SK-N-SH treated with all-trans-retinoic acid at 6 μM for 48 hours (cell line): ENCODE measurements at regions not wholly inside any gene's neighbourhood (a gene's known extent, or its start where the extent isn't known, plus 50 kb on each side); places are given as distances from the start of the nearest gene placed in this dataset.

Experiments used
- ARNTL ChIP-seq: fragments of 450-650 bp; formaldehyde crosslinking; IDR thresholded peaks from 2 replicates; pipeline ENCODE4 v1.5.0; 2020; ENCODE audit warnings: low read depth, mild to moderate bottlenecking, moderate library complexity, borderline replicate concordance
- BACH2 ChIP-seq: fragments of 250-450 bp; sonication (Bioruptor Pico); IDR thresholded peaks from 2 replicates; pipeline ENCODE4 v1.9.0; 2021; ENCODE audit warnings: mild to moderate bottlenecking, borderline replicate concordance
- CSDC2 ChIP-seq: fragments of 250-450 bp; sonication (Bioruptor Pico); IDR thresholded peaks from 2 replicates; pipeline ENCODE4 v1.5.0; 2020; ENCODE audit warnings: mild to moderate bottlenecking, moderate library complexity
- ISL1 ChIP-seq: fragments of 250-450 bp; sonication (Bioruptor Pico); IDR thresholded peaks from 2 replicates; pipeline ENCODE4 v2.1.2; 2022; ENCODE audit warnings: mild to moderate bottlenecking, moderate library complexity
- OSR1 ChIP-seq: fragments of 250-450 bp; sonication (Bioruptor Pico); IDR thresholded peaks from 2 replicates; pipeline ENCODE4 v1.8.0; 2022; ENCODE audit warnings: moderate library complexity, mild to moderate bottlenecking, inconsistent platforms
- TCF4 ChIP-seq: fragments of 250-450 bp; sonication (Bioruptor Pico); IDR thresholded peaks from 2 replicates; pipeline ENCODE4 v1.8.0; 2021; ENCODE audit warnings: mild to moderate bottlenecking, moderate library complexity, borderline replicate concordance
- ZFP3 ChIP-seq: fragments of 250-450 bp; sonication (Bioruptor Pico); IDR thresholded peaks from 2 replicates; pipeline ENCODE4 v1.5.0; 2020; ENCODE audit warnings: mild to moderate bottlenecking, moderate library complexity
- ZNF565 ChIP-seq: fragments of 450-650 bp; formaldehyde crosslinking; conservative IDR thresholded peaks from 2 replicates; pipeline ENCODE4 v1.5.0; 2020; ENCODE audit warnings: low read depth, mild to moderate bottlenecking, moderate library complexity
- ZNF8 ChIP-seq: fragments of 450-650 bp; formaldehyde crosslinking; IDR thresholded peaks from 2 replicates; pipeline ENCODE4 v1.5.0; 2020; ENCODE audit warnings: mild to moderate bottlenecking, moderate library complexity
- TF ChIP-seq, protein P1 (sequence below): fragments of 250-450 bp; sonication (Bioruptor Pico); IDR thresholded peaks from 2 replicates; pipeline ENCODE4 v1.8.0; 2020; ENCODE audit warnings: mild to moderate bottlenecking, moderate library complexity, borderline replicate concordance
- TF ChIP-seq, protein P2 (sequence below): fragments of 250-450 bp; sonication (Bioruptor Pico); IDR thresholded peaks from 2 replicates; pipeline ENCODE4 v1.5.1; 2021; ENCODE audit warnings: mild to moderate bottlenecking, moderate library complexity
- TF ChIP-seq, protein P3 (sequence below): fragments of 250-450 bp; sonication (Bioruptor Pico); IDR thresholded peaks from 2 replicates; pipeline ENCODE4 v1.5.1; 2020; ENCODE audit warnings: low read depth, mild to moderate bottlenecking, moderate library complexity
- TF ChIP-seq, protein P4 (sequence below): fragments of 250-450 bp; sonication (Bioruptor Pico); IDR thresholded peaks from 2 replicates; pipeline ENCODE4 v1.8.0; 2021; ENCODE audit warnings: low read depth, mild to moderate bottlenecking, moderate library complexity, borderline replicate concordance

DNA sequence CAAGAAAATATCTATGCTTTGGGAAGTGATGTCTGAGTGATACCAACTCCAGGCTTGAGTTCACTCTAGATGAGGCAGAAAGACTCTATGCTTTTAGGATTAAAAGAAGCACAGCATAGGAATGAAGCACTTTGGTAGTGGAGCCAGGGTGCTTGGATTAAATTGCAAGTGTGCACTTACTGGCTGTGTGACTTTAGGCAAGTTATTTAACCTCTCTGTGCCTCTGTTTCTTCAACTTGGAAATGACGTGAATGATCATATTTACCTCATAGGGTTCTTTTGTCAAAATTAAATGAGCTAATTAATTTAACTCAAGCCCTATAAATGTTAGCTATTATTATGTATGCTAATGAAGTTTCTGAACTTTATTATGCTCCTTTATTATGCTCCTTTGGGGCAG is 446.1 kb downstream of the TTLL7 start:
- TF ChIP-seq ZFP3 (CRISPR knock-in tag) (no peak), ZNF565 (no peak), OSR1 (CRISPR knock-in tag) (no peak), TCF4 (no peak), ISL1 (CRISPR knock-in tag) (no peak), CSDC2 (CRISPR knock-in tag) (no peak), ZNF8 (no peak), ARNTL (CRISPR knock-in tag) (no peak), BACH2 (no peak)
- TF ChIP-seq, protein P1, sequence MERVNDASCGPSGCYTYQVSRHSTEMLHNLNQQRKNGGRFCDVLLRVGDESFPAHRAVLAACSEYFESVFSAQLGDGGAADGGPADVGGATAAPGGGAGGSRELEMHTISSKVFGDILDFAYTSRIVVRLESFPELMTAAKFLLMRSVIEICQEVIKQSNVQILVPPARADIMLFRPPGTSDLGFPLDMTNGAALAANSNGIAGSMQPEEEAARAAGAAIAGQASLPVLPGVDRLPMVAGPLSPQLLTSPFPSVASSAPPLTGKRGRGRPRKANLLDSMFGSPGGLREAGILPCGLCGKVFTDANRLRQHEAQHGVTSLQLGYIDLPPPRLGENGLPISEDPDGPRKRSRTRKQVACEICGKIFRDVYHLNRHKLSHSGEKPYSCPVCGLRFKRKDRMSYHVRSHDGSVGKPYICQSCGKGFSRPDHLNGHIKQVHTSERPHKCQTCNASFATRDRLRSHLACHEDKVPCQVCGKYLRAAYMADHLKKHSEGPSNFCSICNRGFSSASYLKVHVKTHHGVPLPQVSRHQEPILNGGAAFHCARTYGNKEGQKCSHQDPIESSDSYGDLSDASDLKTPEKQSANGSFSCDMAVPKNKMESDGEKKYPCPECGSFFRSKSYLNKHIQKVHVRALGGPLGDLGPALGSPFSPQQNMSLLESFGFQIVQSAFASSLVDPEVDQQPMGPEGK (CRISPR knock-in tag): no peak
- TF ChIP-seq, protein P2, sequence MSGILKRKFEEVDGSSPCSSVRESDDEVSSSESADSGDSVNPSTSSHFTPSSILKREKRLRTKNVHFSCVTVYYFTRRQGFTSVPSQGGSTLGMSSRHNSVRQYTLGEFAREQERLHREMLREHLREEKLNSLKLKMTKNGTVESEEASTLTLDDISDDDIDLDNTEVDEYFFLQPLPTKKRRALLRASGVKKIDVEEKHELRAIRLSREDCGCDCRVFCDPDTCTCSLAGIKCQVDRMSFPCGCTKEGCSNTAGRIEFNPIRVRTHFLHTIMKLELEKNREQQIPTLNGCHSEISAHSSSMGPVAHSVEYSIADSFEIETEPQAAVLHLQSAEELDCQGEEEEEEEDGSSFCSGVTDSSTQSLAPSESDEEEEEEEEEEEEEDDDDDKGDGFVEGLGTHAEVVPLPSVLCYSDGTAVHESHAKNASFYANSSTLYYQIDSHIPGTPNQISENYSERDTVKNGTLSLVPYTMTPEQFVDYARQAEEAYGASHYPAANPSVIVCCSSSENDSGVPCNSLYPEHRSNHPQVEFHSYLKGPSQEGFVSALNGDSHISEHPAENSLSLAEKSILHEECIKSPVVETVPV (CRISPR knock-in tag): no peak
- TF ChIP-seq, protein P3, sequence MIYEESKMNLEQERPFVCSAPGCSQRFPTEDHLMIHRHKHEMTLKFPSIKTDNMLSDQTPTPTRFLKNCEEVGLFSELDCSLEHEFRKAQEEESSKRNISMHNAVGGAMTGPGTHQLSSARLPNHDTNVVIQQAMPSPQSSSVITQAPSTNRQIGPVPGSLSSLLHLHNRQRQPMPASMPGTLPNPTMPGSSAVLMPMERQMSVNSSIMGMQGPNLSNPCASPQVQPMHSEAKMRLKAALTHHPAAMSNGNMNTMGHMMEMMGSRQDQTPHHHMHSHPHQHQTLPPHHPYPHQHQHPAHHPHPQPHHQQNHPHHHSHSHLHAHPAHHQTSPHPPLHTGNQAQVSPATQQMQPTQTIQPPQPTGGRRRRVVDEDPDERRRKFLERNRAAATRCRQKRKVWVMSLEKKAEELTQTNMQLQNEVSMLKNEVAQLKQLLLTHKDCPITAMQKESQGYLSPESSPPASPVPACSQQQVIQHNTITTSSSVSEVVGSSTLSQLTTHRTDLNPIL: no peak
- TF ChIP-seq, protein P4, sequence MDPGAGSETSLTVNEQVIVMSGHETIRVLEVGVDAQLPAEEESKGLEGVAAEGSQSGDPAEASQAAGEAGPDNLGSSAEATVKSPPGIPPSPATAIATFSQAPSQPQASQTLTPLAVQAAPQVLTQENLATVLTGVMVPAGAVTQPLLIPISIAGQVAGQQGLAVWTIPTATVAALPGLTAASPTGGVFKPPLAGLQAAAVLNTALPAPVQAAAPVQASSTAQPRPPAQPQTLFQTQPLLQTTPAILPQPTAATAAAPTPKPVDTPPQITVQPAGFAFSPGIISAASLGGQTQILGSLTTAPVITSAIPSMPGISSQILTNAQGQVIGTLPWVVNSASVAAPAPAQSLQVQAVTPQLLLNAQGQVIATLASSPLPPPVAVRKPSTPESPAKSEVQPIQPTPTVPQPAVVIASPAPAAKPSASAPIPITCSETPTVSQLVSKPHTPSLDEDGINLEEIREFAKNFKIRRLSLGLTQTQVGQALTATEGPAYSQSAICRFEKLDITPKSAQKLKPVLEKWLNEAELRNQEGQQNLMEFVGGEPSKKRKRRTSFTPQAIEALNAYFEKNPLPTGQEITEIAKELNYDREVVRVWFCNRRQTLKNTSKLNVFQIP (CRISPR knock-in tag): no peak
